Myocyte (in vitro differentiated cells): ENCODE measurements at regions not wholly inside any gene's neighbourhood (a gene's known extent, or its start where the extent isn't known, plus 50 kb on each side); places are given as distances from the start of the nearest gene placed in this dataset.

Experiments
- DNase-seq: peaks from one replicate; pipeline ENCODE4 v3.0.0-alpha.2; 2012; ENCODE audit warnings: low read depth

DNA sequence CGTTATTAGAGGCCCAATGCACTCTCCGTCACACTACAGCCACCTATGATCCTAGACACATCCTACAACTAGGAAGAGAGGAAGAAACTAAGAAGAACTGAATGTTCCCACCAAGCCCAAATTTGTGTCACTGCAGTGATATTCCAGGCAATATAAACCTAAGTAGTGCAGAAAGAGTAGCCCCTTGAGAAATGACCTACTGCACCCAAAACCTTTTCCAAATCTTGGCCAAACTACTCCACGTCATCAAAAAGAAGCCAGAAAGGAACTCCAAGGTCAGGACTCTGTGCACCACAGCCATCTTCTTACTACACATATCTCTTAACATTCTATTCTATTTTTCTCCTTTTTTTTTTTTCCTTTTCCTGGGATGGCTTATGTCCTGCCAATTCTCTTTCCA, 60.2 kb downstream of the ADAMTS1 start:
- DNase-seq: no peak

DNA sequence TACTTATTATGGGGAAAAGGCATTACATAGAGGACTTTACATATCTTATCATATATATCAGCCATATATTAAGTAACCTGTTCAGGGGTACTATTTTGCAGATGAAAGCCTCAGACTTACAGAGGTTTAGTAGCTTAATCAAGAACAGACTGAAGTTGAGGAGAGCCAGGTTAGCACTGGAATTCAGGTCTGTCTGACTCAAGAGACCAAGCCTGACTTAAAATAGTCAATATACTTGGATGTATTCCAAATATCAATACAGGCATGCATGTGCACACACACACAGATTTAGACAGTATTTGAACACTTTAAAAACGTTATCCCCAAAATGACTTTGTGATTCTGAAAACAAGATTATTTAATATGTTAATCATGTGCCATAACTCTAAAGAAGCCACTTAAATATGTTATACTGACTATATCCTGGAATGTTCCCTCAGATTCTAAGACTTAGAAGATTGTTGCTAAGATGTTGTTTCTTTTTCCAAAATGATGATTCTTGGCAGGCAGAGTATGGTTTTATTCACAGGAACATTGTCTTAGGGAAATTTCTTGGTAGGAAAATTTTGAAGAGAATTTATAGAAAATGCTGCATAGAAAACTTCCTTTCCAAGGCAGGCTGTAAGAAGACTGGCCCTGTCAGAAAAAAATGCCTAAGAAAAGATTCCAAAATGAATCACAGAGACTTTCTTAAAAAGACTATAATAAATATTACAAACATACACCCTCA, 61.6 kb downstream of the ADAMTS1 start:
- no peak for DNase-seq

DNA sequence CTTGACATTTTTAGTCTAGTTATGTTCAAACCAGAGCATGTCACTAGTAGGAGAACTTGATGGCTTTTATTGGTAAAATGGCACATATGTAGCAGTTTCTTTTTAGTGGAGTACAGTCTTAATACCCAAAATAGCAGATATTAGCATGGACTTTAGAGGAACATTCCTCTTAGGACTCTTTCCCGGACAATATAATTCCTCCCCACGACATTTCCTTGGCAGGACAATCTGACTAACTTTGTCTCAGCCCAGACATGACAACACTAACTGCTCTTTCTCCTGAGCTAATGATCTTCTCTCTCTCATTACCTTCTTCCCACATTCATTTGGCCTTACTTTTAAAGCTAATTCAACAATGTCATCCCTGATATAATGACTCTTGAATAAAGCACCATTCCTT, 62.5 kb downstream of the ADAMTS1 start:
- no peak for DNase-seq

DNA sequence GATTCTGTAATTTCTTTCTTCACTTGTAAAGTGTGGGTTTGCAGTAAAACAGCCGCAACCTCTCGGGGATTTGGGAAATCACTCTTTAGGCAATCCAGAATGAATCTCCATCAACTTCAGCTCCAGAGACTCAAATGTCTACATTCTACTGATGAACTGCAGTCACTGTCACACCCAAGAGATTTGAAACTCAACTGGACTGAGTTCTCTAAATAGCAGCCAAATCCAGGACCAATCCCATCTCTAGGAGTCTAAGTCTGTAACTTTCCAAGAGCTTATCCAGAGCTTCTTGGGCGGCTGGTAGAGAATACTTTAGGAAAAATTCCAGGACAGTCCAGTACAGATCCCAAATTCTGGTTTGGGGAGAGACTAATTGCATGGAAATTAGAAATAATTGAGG, 62.9 kb downstream of the ADAMTS1 start:
- no peak for DNase-seq

DNA sequence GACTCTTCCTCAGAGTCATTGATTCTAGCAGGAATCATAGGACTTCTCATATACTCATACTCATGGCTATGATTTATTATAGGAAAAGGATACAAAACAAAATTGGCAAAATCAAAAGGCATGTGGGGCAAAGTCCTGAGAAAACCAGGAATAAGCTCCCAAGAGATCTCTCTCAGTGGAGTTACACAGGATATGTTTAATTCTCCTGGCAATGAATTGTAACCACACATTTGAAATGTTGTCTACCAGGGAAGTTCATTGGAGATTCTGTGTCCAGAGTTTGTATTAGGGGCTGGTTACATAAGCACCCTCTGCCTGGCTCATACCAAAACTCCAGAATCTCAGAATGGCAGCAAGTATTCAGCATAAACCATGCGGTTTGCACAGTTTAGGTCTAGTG, 63.9 kb downstream of the ADAMTS1 start:
- no peak for DNase-seq

DNA sequence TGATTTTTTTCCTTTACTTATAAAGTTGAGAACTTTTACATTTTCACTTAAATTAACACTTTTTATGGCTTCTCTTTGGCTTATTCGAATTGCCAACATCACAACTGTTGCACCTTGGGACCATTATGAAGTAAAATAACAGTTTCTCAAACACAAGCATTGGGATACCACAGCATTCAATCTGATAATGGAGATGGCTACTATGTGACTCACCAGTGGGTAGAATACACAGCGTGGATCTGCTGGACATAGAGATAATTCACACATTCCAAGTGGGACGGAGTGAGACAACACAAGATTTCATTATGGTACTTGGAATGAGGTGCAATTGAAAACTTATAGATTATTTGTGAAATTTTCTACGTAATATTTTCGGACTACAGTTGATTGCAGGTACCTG, 68.0 kb downstream of the ADAMTS1 start:
- no peak for DNase-seq

DNA sequence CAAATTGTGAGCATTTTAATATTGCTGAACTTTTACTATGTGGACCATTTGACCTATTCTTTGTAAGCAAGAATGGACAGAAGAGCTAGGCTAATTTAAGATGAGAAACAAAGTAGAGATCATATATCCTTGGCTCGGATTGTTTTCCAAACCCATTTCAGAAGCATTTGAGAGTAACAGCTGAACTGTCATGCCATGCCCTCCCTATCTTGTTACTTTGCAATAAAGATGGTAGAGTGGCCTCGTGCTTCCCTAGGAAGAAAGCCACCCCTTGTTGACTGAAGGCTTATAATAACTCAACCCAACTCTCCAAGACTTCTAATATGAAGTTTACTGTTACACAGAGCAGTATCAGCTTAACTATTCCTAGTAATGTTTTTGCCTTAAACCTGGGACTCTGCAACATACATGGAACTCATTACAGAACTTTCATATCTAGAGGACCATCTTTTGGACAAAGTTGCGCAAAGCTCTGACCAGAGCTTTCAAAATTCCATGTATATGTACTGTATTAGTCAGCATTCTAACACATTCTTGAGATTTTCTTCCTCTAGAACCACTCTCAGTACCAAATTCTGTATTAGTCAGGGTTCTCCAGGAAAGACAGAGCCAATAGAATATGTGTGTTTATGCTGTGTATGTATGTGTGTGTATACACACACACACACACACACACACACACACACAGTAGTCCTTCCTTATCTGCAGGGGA, 68.7 kb downstream of the ADAMTS1 start:
- peak; percentile 75 for DNase-seq

DNA sequence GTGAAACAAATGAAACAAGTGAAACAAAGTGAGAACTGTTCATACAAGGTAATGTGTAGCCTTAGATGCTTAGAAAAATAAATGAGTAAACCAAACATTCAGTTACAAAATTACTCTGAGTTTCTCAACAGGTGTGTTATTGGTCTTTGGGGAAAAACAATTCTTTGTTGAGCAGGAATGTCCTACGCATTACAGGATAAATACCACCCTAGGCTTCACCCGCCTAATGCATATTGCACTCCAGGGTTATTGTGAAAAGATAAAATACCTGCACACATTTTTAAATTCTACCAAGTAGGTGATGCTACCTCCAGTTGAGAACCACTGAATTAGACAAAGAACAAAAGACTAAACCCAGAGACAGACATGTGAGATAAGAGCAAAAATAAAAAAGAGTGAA, 72.2 kb downstream of the ADAMTS1 start:
- DNase-seq: no peak

DNA sequence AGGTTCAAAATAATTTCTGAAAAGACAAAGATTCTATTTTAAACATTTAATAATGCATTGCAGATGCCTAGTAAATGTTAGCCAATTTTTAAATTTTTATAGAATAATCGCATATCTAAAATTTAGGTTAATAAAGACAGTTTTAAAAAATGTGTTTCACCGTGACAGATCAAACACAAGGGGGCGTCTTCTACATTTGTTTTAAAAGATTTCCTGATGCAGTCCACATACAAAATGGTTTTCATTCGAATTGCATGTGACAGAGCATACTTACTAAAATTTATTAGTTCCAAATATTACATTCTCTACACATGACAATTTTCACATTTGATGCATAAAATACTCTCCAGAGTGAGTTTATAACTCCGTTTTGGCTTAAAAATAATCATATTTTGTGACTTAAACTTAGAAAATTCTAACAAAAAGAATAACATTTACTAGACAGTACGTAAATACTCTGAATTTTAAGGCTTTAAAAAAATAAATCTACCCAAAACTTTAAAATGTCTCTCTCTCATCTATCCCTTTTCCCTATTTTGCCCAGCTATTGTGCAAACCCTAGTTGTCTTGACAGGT, 75.5 kb downstream of the ADAMTS1 start:
- DNase-seq: peak; percentile 60

DNA sequence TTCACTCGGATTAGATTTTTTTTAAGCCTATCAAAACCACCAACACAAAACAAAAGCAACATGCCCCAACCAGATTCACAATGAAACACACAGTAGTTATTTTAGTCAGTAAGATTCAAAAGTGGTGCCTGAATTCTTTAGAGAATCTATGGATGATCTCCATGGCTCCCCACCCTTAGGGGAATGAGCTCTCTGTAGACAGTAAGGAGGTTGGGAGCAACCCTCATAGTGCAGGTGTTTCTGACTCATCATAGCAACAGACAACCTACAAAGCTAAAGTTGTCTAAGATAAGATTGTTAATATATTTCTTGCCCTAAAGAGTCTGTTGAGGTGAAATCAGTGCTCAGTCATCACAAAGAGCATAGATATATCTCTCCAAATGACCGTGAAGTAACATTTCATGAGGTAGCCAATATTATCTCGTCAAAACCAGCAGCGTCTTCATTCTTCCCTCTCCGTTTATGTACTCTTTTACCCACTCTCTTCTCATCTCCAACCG, 78.3 kb downstream of the ADAMTS1 start:
- no peak for DNase-seq

DNA sequence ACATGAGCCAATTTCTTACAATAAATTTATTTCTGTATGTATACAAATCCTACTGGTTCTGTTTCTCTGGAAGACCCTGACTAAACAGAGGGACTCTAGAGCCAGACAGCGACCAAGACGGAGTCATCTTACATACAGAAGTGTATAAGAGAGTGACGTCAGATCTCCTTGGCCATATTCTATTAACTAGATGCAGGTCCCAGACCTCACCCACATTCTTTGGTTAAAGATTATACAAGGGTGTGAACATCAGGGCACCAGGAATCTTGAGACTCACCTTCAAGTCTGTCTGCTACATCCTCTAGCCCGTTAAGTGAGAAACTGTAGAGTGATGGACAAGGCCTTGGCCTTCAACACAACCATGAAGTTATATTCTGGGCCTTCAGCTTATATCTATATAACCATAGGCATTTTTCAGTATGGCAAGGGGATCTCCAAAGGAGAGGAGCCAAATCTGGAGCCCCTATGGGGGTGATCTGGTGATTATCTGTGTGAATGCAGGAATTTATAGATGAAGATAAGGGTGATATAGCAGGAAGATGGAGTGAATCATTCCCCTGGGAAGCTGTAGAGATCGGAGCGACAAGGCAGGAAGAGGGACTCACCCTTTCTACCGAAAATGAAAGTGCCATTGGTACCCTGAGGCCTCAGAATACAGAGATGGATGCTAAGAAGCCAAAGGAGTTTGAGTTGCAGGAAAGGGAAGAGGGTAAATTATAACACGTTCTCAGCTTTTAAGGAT, 83.9 kb downstream of the ADAMTS1 start:
- DNase-seq: no peak

DNA sequence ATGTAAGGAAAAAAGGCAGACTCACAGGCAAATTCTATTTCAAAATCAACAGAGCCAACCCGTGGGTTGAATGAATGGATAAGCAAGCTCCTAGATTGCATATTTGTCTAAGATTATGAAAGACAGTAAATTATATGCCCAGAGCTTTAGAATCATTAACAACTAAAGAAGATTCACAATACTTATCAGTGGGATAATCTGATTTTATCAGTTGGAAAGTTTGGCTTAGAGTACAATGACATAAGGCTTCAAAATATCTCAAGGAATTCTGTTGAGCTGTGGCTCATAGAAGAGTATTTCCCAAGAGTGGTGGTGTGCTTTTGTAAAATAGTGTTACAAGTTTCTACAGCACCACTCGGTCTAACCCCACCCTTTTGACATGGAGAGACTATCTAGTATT, 85.5 kb downstream of the ADAMTS1 start:
- DNase-seq: no peak

DNA sequence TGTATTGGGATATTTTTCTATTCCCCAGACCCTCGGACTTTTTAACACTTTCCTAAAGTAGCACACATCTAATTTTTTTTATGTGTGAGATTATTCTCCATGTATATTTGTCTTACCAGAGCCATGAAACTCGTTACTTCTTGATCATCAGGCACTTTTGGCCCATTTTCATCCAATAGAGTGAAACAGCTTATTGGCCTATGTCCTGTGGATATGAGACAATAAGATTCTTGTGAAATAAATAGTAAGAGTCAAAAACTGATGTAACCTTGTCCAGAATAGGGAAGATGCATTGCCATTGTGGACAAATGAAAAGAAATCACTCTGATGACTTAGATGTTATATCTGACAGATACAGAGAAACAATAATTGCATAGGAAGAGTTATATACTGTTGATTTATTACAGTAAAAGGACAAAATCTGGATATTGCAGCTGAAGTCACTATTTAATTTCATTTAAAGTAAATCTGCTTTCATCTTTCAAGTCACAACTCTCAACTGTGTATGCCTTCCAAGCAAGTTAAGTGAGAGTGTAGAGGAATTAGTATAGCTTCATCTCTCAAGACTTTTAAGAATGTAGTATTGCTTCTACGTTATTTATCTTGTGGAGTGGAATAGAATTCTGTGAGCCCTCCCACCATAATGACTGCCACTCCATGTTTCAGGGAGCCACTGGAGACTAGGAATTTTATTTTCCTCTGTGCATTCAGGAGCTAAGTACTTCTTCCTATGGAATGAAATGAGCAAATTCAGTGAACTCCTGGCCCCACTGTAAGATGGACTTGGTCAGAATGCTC, 86.9 kb downstream of the ADAMTS1 start:
- no peak for DNase-seq

DNA sequence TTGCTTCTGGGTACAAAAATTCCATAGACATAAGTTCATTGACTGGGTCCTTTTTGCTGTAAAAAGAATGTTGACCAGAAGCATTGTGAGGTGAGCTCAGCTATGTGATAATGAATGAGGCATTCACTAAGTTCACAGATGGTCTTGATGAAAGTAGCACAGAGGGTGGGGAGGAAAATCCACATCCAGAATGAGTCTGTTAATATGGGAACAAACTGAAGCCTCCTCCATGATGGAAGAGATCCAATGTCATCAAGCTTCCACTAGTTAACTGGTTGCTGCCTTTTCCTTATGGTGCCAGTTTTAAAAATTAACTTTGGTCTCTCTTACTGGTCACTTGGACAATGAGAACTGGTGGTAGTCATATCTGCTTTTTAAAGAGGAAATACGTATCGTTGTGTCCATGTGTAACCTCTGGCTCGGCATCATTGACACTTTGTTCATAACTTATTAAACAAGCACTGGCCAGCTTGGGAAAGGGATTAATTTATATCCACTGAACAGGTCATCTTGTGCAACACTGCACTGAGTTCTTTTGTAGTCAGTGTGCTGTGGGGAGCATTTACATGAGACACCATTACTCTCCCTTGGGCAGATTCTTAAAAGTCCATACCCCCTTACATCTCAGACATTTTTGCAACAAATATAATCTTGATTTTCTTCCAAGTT, 88.6 kb downstream of the ADAMTS1 start:
- peak; percentile 84 for DNase-seq

DNA sequence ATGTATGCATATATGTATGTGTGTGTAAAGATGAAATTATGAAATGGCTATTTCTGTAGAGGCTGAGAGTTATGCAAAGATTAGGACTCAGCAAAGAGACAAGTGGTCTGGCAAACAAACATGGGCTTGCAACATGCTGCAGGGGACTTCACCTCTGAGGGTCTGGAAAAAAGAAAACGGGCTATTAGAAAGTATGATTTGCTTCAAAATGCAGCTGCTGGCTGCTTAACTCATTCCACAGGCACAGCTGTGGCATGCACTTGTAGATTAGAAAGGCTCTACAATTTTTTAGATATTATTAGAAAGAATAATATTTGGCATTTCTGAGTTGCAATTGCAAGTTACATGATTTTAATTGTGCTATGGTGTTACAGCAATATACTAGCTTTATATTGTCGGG, 90.4 kb downstream of the ADAMTS1 start:
- DNase-seq: no peak

DNA sequence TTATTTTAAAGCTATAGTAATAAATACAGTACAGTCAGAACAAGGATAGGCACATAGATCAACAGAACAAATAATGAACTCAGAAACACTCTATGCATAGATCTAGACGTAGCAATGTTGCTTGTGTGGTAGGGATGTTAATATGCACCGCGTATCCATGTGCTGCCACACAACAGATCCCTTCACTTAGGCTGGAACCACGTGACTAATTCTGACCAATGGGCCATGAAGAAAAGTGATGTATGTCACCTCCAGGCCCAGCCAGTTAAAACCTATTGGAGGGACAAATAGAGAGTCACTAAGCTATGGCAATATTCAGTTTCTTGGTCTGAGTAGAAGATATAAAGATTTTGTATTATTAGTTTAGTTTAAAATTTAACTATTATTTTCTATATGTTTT, 91.4 kb downstream of the ADAMTS1 start:
- no peak for DNase-seq

DNA sequence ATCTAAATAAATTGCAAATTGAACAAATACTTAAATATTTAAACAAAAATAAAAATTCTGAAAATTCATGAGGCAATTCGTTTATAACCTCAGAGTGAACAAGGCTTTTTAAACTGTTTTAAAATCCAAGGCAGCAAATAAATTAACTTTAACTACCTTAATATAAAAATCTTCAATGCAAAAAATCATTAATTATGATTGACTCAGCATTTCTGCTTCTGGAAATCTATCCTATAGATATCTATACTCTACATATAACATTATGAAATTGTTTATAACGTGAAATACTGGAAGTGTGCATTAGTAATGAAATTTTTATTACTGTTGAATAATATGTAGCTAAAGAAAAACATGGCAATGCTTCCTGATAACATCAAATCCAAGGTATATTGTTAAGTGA, 92.4 kb downstream of the ADAMTS1 start:
- DNase-seq: no peak

DNA sequence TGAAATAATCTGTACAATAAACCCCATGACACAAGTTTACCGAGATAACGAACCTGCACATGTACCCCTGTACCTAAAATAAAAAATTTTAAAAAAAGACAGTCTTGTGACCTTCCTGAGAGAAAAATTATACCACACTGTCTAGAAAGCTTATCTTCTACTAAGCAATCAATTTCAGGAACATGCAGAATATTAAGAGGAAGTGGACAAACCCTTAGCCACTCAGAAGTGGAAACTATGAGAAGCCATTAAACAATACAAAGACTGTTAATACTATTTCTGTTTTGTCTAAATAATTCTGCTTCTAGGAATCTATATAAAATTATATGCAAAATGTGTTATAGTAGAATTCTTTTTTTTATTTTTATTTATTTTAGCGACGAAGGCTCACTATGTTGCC, 93.9 kb downstream of the ADAMTS1 start:
- DNase-seq: no peak

DNA sequence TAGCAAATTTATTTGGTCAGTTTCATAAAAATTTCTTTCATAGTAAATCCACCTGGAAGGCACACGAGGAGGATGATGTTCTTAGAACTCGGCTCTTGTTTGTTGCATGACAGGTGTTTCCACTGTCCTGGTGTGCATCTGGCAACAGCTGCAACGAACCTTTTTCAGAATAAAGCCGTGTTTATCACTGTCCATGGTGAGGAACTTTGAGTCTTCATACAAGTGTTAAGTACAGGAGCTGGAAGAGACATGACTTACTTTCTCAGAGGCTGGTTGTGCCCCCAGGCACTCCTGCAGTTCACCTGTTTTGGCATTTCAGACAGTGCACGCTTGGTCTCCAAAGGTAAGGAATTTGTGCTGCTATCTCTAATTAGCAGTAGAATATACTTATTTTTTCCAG, 97.1 kb downstream of the ADAMTS1 start:
- DNase-seq: no peak

DNA sequence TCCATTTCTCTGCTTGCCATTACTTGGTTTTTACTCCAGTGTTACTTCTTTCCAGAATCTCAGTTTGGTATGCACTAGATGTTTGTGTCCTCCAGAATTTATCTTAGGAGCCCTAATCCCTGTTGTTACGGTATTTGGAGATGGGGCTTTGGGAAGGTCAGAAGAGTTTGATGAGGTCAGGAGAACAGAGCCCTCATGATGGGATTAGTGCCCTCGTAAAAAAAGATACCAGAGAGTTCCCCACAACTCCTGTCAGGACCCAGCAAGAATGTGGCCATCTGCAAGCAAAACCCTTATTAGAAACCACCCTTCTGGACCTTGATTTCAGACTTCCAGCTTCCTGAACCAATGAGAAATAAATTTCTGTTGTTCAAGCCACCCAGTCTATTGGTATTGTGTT, 98.0 kb downstream of the ADAMTS1 start:
- no peak for DNase-seq

DNA sequence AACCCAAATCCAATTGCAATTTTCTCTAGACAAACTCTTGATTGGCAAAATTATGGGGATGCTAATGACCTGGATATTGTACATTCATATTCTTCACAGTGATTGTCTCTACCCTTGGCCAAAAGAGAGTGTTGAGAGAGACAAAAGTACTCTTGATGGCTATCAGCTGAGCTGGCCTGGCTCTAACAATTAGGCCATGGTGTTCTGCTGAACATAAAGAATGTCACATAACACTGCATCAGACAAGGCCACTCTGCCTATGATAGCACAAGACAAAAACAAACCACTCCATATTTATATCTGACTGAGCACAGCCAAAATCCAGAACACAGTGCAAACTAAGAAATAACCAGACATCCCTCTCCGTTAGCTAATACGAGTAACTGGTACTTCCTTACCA, 101.7 kb downstream of the ADAMTS1 start:
- DNase-seq: no peak
